Aorta (tissue), 5 donors: ENCODE measurements at regions not wholly inside any gene's neighbourhood (a gene's known extent, or its start where the extent isn't known, plus 50 kb on each side); places are given as distances from the start of the nearest gene placed in this dataset.

Experiments used
- ATAC-seq: fragments of 200-7000 bp; cut with Tn5 transposase; one replicate; pipeline ENCODE4 v1.9.1; 2022; ENCODE audit warnings: moderate library complexity; ENCODE audit not compliant: low FRiP score
- DNase-seq, 2 donors: peaks; one replicate each; pipeline ENCODE4 v3.0.0-alpha.2; 2020
- H3K27ac ChIP-seq, 2 donors: one replicate each; pipeline ENCODE4 v1.5.1; 2013; ENCODE audit warnings: low read length in 2 of 2, mild to moderate bottlenecking in 2 of 2, moderate library complexity in 2 of 2, control low read depth in 1 of 2, inconsistent platforms in 1 of 2, low read depth in 1 of 2
- H3K27me3 ChIP-seq, 2 donors: one replicate each; pipeline ENCODE4 v1.6.1; 2013; ENCODE audit warnings: control low read depth in 1 of 2, low read length in 1 of 2, mild to moderate bottlenecking in 1 of 2, moderate library complexity in 1 of 2; ENCODE audit not compliant: insufficient read depth in 2 of 2, control insufficient read depth in 1 of 2
- H3K36me3 ChIP-seq, 2 donors: one replicate each; pipeline ENCODE4 v1.6.1; 2013; ENCODE audit warnings: control low read depth in 1 of 2, low read length in 1 of 2, mild to moderate bottlenecking in 1 of 2; ENCODE audit not compliant: insufficient read depth in 2 of 2, control insufficient read depth in 1 of 2
- H3K4me1 ChIP-seq, 2 donors: one replicate each; pipeline ENCODE4 v1.6.1; 2013; ENCODE audit warnings: low read length in 2 of 2, control low read depth in 1 of 2, mild to moderate bottlenecking in 1 of 2, moderate library complexity in 1 of 2; ENCODE audit not compliant: insufficient read depth in 2 of 2, control insufficient read depth in 1 of 2
- H3K4me3 ChIP-seq, 2 donors: one replicate each; pipeline ENCODE4 v1.5.1; 2013; ENCODE audit warnings: low read length in 2 of 2, control low read depth in 1 of 2, mild to moderate bottlenecking in 1 of 2
- H3K9me3 ChIP-seq: one replicate; pipeline ENCODE4 v1.6.1; 2013; ENCODE audit warnings: mild to moderate bottlenecking, low read length; ENCODE audit not compliant: control insufficient read depth
- WGBS, 2 donors: extraction: QIAGEN DNeasy Blood & Tissue Kit; methylation state at CpG; one replicate each; pipeline ENCODE4 v1.1.7; 2013; 5-methylcytosine and 5-hydroxymethylcytosine counted together
- intact Hi-C, 2 donors: fragments of 100-400 bp; cut with DNase I; formaldehyde crosslinking; loops; one replicate each; pipeline versions ENCODE4 v1.14.2 to v1.15.0; 2022
- donor health status: healthy with polysubstance abuse.
- donor health status: Bipolar disorder and iron deficiency.
- donor health status: DM: no; HTN: no; CAD: no.
- donor health status: DM: no; HTN: no; CAD: no.
- donor health status: DM: yes; HTN: yes; CAD: no.

DNA sequence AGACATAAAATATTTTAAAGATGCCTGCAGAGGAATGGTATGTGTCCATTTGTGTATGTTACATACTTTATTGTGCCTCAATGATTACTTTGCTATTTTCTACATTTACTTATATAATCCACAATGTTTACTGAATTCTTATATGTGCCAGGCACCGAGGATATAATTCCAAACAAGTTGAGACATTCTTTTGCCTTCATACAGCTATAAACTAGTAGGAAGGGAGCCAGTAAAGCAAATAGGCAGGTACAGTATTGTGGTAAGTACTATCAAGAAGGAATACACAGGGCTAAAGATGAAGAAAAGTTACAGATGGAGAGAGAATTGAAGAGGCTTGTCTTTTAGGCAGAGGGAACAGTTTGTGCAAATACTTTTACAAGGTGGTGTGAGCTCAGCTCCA lies 131.6 kb downstream of the DISP1 start:
- ATAC-seq = no peak

DNA sequence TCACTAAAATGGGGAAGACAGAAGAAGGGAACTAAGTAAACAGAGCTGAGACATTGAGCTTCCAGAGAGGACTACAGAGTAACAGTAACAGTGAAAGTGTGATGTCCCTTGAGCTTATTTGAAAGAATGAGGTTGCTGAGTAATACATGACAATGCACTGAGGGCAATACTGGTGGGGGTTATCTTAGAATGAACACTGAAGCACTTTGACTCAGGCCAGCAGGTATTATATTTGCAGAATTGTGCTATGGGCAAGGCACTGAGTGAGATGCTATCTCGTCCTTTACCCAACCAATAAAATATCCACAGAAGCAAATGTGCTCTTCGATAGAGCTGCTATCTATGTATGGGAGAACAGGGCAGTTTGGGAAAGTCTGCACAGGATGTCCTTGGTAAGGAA lies 133.2 kb downstream of the DISP1 start:
- WGBS, 2 donors = 95 to 96% methylated on average over 2 of the region's 2 CpGs
- intact Hi-C loops = no loop called here
- ATAC-seq = no peak
- no peak overlapping the region for H3K4me3 ChIP-seq
- no peak for DNase-seq
- H3K27me3 ChIP-seq = no peaks in the 10 kb centered on the region
- peaks cover 0 to 2% of the 10 kb centered on the region in 2 donors for H3K4me1 ChIP-seq
- H3K27ac ChIP-seq = no peak overlapping the region
- peaks cover 0 to 1% of the 10 kb centered on the region in 2 donors for H3K36me3 ChIP-seq
- H3K9me3 ChIP-seq = no peaks in the 10 kb centered on the region

More for the DNA sequence above, 131.6 kb downstream of the DISP1 start:
- intact Hi-C loops = no loop called here
- H3K4me3 ChIP-seq = no peak overlapping the region
- DNase-seq = no peak
- 77 to 78% methylated on average over 1 of the region's 1 CpG for WGBS, 2 donors
- no peak overlapping the region for H3K27ac ChIP-seq
- H3K36me3 ChIP-seq = peaks cover 0 to 3% of the 10 kb centered on the region in 2 donors
- no peaks in the 10 kb centered on the region for H3K27me3 ChIP-seq
- H3K9me3 ChIP-seq = no peaks in the 10 kb centered on the region
- peaks cover 0 to 2% of the 10 kb centered on the region in 2 donors for H3K4me1 ChIP-seq

DNA sequence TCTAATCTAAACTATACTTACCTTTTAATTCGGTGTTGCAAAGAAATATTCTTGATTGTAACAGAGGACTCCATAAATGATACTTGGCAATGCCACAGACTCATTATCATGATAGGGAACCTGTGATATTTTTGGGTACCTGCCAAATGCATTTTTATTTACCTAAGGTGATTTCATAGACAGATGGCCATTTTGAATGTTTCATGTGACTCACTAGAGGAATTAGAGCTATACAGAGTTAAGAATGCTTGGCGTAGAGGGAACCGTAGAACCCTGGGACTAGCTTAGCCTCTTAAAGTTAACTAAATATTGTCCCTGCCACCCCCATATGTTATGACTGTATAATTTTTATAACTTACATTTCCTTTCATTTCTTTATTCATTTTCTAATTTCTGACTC lies 136.1 kb downstream of the DISP1 start:
- ATAC-seq = no peak
- no peak overlapping the region for H3K4me3 ChIP-seq
- no peak overlapping the region for H3K27ac ChIP-seq

DNA sequence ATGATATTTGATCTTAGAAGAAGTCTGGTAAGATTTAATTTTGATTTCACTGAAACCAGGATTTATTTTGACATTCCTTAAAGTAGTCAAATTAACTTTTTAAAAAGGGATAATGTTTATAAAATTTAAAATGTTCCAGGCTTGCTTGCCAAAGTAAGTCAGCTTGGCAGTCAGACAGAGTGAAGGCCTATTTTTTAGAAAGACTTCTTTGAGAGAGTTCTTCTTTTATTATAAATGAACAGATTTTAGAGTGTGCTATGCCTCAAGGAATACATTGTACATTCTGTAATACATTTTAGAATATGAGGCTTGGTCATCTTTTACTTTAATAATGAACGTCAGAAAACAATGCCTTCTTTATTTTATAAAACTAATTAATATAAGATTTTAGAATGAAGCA lies 138.7 kb downstream of the DISP1 start:
- no peak for ATAC-seq
- Histone ChIP-seq H3K36me3 (no peaks in the 10 kb centered on the region), H3K9me3 (no peaks in the 10 kb centered on the region), H3K4me3 (no peak overlapping the region), H3K27ac (no peak overlapping the region), H3K27me3 (no peaks in the 10 kb centered on the region), H3K4me1 (no peaks in the 10 kb centered on the region)
- 17 to 19% methylated on average over 1 of the region's 1 CpG for WGBS, 2 donors
- DNase-seq = no peak
- intact Hi-C loops = no loop called here

More for the DNA sequence above, 136.1 kb downstream of the DISP1 start:
- no peaks in the 10 kb centered on the region for H3K9me3 ChIP-seq
- no peaks in the 10 kb centered on the region for H3K4me1 ChIP-seq
- 75 to 82% methylated on average over 3 of the region's 3 CpGs for WGBS, 2 donors
- no peaks in the 10 kb centered on the region for H3K27me3 ChIP-seq
- DNase-seq = no peak
- H3K36me3 ChIP-seq = no peaks in the 10 kb centered on the region
- intact Hi-C loops = no loop called here

DNA sequence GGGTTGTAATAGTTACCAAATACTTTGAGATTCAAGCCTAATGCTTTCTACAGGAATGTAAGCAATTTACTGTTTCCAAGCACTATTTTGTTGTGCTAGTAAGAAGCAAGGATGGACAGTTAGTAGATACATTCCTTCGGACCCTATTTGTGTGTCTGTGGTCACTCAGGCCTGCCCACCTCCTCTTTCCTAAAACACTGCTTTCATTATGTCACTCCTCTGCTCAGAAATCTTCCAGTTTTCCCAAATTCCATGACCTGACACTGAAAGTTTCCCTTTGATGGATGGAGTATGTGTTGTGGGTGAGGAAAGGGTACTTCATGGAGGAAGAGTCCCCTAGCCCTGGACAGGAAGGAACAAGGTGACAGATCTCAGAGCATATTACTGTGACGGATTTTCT lies 141.1 kb downstream of the DISP1 start:
- Histone ChIP-seq H3K4me1 (no peaks in the 10 kb centered on the region), H3K27ac (no peak overlapping the region), H3K9me3 (no peaks in the 10 kb centered on the region), H3K27me3 (no peaks in the 10 kb centered on the region), H3K4me3 (no peak overlapping the region), H3K36me3 (no peaks in the 10 kb centered on the region)
- WGBS, 2 donors = 85 to 88% methylated on average over 2 of the region's 2 CpGs
- DNase-seq (no peak), ATAC-seq (no peak)
- intact Hi-C loops = no loop called here

DNA sequence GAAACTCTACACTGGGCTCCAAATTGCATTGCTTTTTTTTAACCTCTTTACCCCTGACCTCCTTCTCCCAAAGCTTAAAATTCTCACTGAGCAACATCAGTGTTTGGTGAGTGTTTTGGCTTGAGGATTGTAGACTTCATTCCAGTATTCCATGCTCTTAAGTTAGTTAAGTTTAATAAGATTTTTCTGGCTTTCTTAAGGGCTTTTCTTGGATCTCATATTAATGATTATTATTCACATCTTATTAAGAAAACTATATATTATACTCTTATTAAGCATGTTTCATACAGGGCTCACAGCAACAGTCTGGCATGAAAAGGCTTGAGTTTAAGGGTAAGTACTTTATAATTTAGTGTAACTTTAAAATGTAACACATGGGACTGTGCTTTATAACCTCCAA lies 141.8 kb downstream of the DISP1 start:
- no peak overlapping the region for H3K27ac ChIP-seq
- DNase-seq = no peak

DNA sequence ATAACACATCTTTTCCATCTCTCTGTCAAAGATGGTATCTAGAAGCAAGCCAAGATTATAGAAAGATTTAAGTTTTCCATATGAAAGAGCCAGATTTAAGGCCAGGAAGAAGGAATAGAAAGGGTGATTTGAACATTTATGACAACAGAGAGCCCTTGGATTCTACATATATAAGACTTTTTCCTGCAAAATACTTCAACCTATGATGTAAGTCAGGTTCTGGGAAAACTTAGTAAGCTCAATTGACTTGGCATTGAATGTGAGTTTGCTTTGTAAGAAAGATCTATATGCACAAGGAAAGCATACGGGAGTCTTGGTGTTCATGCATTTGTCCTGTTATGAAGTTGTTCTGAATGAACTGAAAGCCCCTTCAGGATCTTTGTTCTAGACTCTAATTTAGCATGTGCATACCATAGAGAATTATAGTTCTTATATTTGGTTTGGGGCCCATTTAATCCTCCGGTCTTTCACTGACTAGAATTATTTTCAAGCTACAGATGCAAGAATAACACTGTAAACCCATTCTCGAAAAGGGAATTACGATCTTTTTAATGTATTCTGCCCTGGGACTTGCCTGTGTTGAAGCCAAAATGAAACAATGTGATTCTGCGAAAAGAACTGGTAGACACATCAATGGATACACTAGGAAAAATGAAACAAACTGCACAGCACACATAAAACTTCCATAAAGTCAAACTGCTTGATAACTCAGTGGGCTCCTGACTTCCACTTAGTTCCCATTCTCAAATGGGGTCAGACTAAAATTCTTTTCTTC lies 152.8 kb downstream of the DISP1 start:
- DNase-seq = no peak
- Histone ChIP-seq H3K4me1 (no peaks in the 10 kb centered on the region), H3K27ac (no peak overlapping the region), H3K27me3 (no peaks in the 10 kb centered on the region), H3K36me3 (no peaks in the 10 kb centered on the region), H3K4me3 (no peak overlapping the region), H3K9me3 (no peaks in the 10 kb centered on the region)
- WGBS, 2 donors = 75 to 79% methylated on average over 5 of the region's 5 CpGs
- no peak for ATAC-seq
- intact Hi-C loops = no loop called here

More for the DNA sequence above, 141.8 kb downstream of the DISP1 start:
- H3K4me1 ChIP-seq = no peaks in the 10 kb centered on the region
- H3K27me3 ChIP-seq = no peaks in the 10 kb centered on the region
- no peaks in the 10 kb centered on the region for H3K9me3 ChIP-seq
- intact Hi-C loops = no loop called here
- no peak overlapping the region for H3K4me3 ChIP-seq
- ATAC-seq = no peak
- H3K36me3 ChIP-seq = no peaks in the 10 kb centered on the region

DNA sequence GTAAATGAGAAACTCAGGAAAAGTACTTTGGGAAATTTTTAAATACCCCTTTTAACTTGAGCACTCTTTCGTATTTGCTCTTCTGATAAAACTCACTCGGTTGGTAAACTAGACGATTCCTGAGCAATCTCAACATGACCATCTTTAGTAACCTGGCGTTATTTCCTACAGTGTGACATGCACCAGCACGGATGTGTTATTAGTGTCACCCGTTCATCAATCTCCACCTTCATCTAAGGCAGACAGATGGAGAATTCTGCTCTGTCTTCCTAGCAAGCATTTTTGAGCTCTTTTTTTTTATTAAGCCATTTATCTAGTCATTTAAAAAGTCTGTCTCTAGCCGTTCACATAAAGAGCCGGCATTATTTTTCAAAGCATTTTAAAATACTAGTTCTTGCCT lies 155.2 kb downstream of the DISP1 start:
- intact Hi-C loops = no loop called here
- H3K36me3 ChIP-seq = no peaks in the 10 kb centered on the region
- H3K4me1 ChIP-seq = no peaks in the 10 kb centered on the region
- DNase-seq = no peak
- H3K27ac ChIP-seq = no peak overlapping the region
- H3K27me3 ChIP-seq = no peaks in the 10 kb centered on the region
- no peak overlapping the region for H3K4me3 ChIP-seq
- no peak for ATAC-seq
- H3K9me3 ChIP-seq = no peaks in the 10 kb centered on the region
- WGBS, 2 donors = 72 to 82% methylated on average over 8 of the region's 8 CpGs

DNA sequence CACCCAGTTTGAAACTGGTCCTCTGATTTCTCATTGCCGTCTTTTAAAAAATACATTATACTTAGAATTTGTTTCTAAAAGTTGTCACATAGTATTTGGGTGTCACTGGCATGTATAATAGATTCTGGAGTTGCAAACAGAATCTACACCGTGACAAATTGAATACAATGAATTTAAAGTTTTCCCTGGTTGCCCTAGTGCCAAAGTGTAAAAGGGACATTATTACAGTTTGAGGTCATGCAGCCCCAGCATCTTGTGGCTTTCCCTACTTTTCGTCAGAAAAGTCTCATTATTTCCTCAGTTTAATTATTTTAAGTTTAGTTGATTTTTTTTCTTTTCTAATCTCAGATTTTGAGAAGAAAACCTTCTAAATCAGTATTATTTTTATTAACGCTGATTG lies 155.9 kb downstream of the DISP1 start:
- WGBS, 2 donors = 72 to 94% methylated on average over 4 of the region's 4 CpGs
- intact Hi-C loops = no loop called here
- Histone ChIP-seq H3K27ac (no peak overlapping the region), H3K27me3 (no peaks in the 10 kb centered on the region), H3K4me3 (no peak overlapping the region), H3K9me3 (no peaks in the 10 kb centered on the region), H3K36me3 (no peaks in the 10 kb centered on the region), H3K4me1 (peaks cover 0 to 2% of the 10 kb centered on the region in 2 donors)
- DNase-seq = no peak
- no peak for ATAC-seq
